Endothelial cell of umbilical vein (primary cell): ENCODE measurements at regions not wholly inside any gene's neighbourhood (a gene's known extent, or its start where the extent isn't known, plus 50 kb on each side); places are given as distances from the start of the nearest gene placed in this dataset.

Experiments
- BruUV-seq: library from RNA; stranded (reverse); fragments of 400-500 nt; replicated peaks from 2 replicates; lab custom pipeline; 2021; lab: Mats Ljungman, UMichigan
- CTCF ChIA-PET: fragments of 300-600, 350-600 bp; sonication (Branson Sonifier 250); formaldehyde crosslinking; loops from one replicate; lab custom pipeline; 2021; ENCODE audit warnings: antibody characterized with exemption, inconsistent platforms; lab: Charles Lee
- POLR2A ChIA-PET: fragments of 300-600, 350-600 bp; sonication (Branson Sonifier 250); formaldehyde crosslinking; loops from one replicate; lab custom pipeline; 2021; ENCODE audit warnings: antibody characterized with exemption, inconsistent platforms; lab: Charles Lee
- DNase-seq: peaks from one replicate; pipeline ENCODE4 v3.0.0-alpha.2; 2011; ENCODE audit warnings: low read depth, low spot score
- FAIRE-seq: peaks from 2 replicates; lab custom pipeline; 2011; peaks lifted over from hg19 to GRCh38; lab: Jason Lieb, UNC
- H2AFZ ChIP-seq: 2 replicates; pipeline ENCODE4 v1.6.0; 2012; ENCODE audit warnings: low read depth, low read length, control low read depth, inconsistent platforms
- H3K27ac ChIP-seq: 2 replicates; pipeline ENCODE4 v1.5.1; 2011; ENCODE audit warnings: low read depth, mild to moderate bottlenecking, control low read depth, low read length, moderate library complexity; ENCODE audit not compliant: insufficient read depth
- H3K27me3 ChIP-seq, 2 experiments: 2 replicates each; pipeline versions ENCODE4 v1.6.0 to v1.6.1; 2011; ENCODE audit warnings: low read length in 2 of 2, mixed read lengths in 1 of 2; ENCODE audit not compliant: control insufficient read depth in 2 of 2, insufficient read depth in 2 of 2
- H3K36me3 ChIP-seq, 2 experiments: 2 replicates in 1 of 2; 3 replicates in 1 of 2; pipeline ENCODE4 v1.5.1; 2011; ENCODE audit warnings: low read length in 2 of 2, mild to moderate bottlenecking in 1 of 2, moderate library complexity in 1 of 2; ENCODE audit not compliant: control insufficient read depth in 2 of 2, insufficient read depth in 2 of 2; ENCODE audit errors: extremely low read depth in 1 of 2
- H3K4me1 ChIP-seq: 3 replicates; pipeline ENCODE4 v1.5.1; 2011; ENCODE audit warnings: mild to moderate bottlenecking, low read length; ENCODE audit not compliant: control insufficient read depth, insufficient read depth; ENCODE audit errors: extremely low read depth
- H3K4me2 ChIP-seq: 2 replicates; pipeline ENCODE4 v1.6.1; 2011; ENCODE audit warnings: low read length, control low read depth, mixed read lengths; ENCODE audit not compliant: insufficient read depth
- H3K4me3 ChIP-seq, 3 experiments: fragments of 200-600 bp in 1 of 3; sonication (generic), shearing (Covaris generic) in 1 of 3; replicated peaks in 1 of 3; 2 replicates each; pipeline ENCODE4 v1.5.1; 2011 to 2016; ENCODE audit warnings: control low read depth in 3 of 3, low read length in 3 of 3, mild to moderate bottlenecking in 2 of 3, inconsistent platforms in 1 of 3, low read depth in 1 of 3, moderate library complexity in 1 of 3; ENCODE audit not compliant: insufficient read depth in 1 of 3
- H3K79me2 ChIP-seq: 2 replicates; pipeline ENCODE4 v1.6.0; 2012; ENCODE audit warnings: low read length, inconsistent platforms; ENCODE audit not compliant: control insufficient read depth, insufficient read depth
- H3K9ac ChIP-seq: replicated peaks from 2 replicates; pipeline ENCODE3; 2011; ENCODE audit warnings: low read length, control low read depth; ENCODE audit not compliant: insufficient read depth; ENCODE audit errors: extremely low read depth
- H3K9me1 ChIP-seq: replicated peaks from 3 replicates; pipeline ENCODE4 v1.6.0; 2011; ENCODE audit warnings: mild to moderate bottlenecking, low read length; ENCODE audit not compliant: control insufficient read depth, insufficient read depth; ENCODE audit errors: extremely low read depth
- H3K9me3 ChIP-seq: replicated peaks from 2 replicates; pipeline ENCODE4 v1.5.1; 2012; ENCODE audit warnings: low read length, inconsistent platforms; ENCODE audit not compliant: control insufficient read depth, insufficient read depth
- H4K20me1 ChIP-seq: replicated peaks from 2 replicates; pipeline ENCODE3; 2011; ENCODE audit warnings: mild to moderate bottlenecking, low read length; ENCODE audit not compliant: control insufficient read depth, insufficient read depth; ENCODE audit errors: extremely low read depth
- EZH2 ChIP-seq: IDR thresholded peaks from 2 replicates; pipeline ENCODE4 v1.6.1; 2012; ENCODE audit warnings: borderline replicate concordance, low read depth, mild to moderate bottlenecking, moderate library complexity, low read length, inconsistent platforms; ENCODE audit not compliant: severe bottlenecking
- FOS ChIP-seq: IDR thresholded peaks from 2 replicates; pipeline ENCODE4 v1.6.1; 2011; ENCODE audit warnings: mild to moderate bottlenecking, low read length, moderate library complexity, borderline replicate concordance; ENCODE audit not compliant: insufficient read depth
- GATA2 ChIP-seq: IDR thresholded peaks from 2 replicates; pipeline ENCODE4 v1.7.0; 2011; ENCODE audit warnings: low read depth, mild to moderate bottlenecking, moderate library complexity, mixed read lengths, low read length; ENCODE audit not compliant: insufficient read length, insufficient read depth
- JUN ChIP-seq: IDR thresholded peaks from 2 replicates; pipeline ENCODE4 v1.6.1; 2011; ENCODE audit warnings: borderline replicate concordance, low read depth; ENCODE audit not compliant: insufficient read length, insufficient read depth
- MYC ChIP-seq: IDR thresholded peaks from one replicate; pipeline ENCODE4 v1.6.1; 2011; ENCODE audit warnings: mild to moderate bottlenecking, low read depth, low read length
- POLR2A ChIP-seq: IDR thresholded peaks from 2 replicates; pipeline ENCODE4 v1.6.1; 2012; ENCODE audit warnings: low read depth, mild to moderate bottlenecking, control low read depth, low read length
- POLR2AphosphoS5 ChIP-seq: IDR thresholded peaks from 2 replicates; pipeline ENCODE4 v1.6.1; 2012; ENCODE audit warnings: low read depth, mild to moderate bottlenecking, control low read depth, low read length, moderate library complexity; ENCODE audit not compliant: insufficient read depth
- dilution Hi-C: fragments of 300-500 bp; cut with MboI; formaldehyde crosslinking; loops from one replicate; pipeline ENCODE4 v1.15.0; 2019; ENCODE audit warnings: low sequenced_read_pairs; ENCODE audit not compliant: extremely low pct_ligation_motif_present
- intact Hi-C: fragments of 100-400 bp; cut with micrococcal nuclease; formaldehyde crosslinking; loops from one replicate; pipeline ENCODE4 v1.10.0; 2022
- TF ChIP-seq, protein P1 (sequence below), 2 donors: IDR thresholded peaks; 1 replicate in 1 of 2; 2 replicates in 1 of 2; pipeline ENCODE4 v1.5.1; 2011; ENCODE audit warnings: low read length in 2 of 2, mild to moderate bottlenecking in 2 of 2, moderate library complexity in 2 of 2, control low read depth in 1 of 2, inconsistent platforms in 1 of 2, low read depth in 1 of 2; ENCODE audit not compliant: insufficient read depth in 1 of 2; ENCODE audit errors: extremely low read depth in 1 of 2
- TF ChIP-seq, protein P2 (sequence below): IDR thresholded peaks from 2 replicates; pipeline ENCODE4 v1.6.1; 2011; ENCODE audit not compliant: insufficient read depth, insufficient read length

DNA sequence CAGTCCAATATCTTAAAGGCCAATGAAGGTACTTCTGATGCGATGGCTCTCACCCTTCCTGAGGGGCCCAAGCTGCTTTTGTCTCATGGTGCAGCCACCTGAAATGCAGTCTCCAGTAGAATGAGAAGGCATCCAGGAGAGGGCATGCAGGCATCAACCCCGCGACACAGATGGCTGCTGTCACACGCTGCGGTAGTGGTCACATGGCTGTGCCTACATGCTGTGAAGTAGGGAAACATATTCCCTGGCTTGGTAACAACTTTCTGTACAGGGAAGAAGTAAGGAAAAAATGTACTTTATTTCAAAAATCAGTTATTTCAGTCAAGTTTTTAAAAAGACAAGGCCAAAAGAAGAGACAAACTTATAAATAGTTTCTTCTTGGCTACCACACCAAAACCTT lies 139.9 kb downstream of the TRIML1 start:
- Histone ChIP-seq H4K20me1 (no peaks in the 10 kb centered on the region), H3K27ac (no peak overlapping the region), H3K9me3 (no peaks in the 10 kb centered on the region), H2AFZ (no peak overlapping the region), H3K27me3 (no peaks in the 10 kb centered on the region), H3K4me2 (no peak overlapping the region), H3K36me3 (no peaks in the 10 kb centered on the region), H3K9me1 (no peaks in the 10 kb centered on the region), H3K4me1 (no peaks in the 10 kb centered on the region), H3K79me2 (no peaks in the 10 kb centered on the region), H3K9ac (no peak overlapping the region), H3K4me3 (no peak overlapping the region)
- ChIA-PET CTCF (no interaction called here), POLR2A (no interaction called here)
- DNase-seq, result no peak
- no TSS peak for BruUV-seq
- FAIRE-seq, result no peak
- TF ChIP-seq FOS (no peak), JUN (no peak), POLR2A (no peak), MYC (no peak), EZH2 (no peak), POLR2AphosphoS5 (no peak), GATA2 (no peak)
- TF ChIP-seq, protein P1, sequence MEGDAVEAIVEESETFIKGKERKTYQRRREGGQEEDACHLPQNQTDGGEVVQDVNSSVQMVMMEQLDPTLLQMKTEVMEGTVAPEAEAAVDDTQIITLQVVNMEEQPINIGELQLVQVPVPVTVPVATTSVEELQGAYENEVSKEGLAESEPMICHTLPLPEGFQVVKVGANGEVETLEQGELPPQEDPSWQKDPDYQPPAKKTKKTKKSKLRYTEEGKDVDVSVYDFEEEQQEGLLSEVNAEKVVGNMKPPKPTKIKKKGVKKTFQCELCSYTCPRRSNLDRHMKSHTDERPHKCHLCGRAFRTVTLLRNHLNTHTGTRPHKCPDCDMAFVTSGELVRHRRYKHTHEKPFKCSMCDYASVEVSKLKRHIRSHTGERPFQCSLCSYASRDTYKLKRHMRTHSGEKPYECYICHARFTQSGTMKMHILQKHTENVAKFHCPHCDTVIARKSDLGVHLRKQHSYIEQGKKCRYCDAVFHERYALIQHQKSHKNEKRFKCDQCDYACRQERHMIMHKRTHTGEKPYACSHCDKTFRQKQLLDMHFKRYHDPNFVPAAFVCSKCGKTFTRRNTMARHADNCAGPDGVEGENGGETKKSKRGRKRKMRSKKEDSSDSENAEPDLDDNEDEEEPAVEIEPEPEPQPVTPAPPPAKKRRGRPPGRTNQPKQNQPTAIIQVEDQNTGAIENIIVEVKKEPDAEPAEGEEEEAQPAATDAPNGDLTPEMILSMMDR (IDR thresholded peaks at IDR 0.05; ENCODE audit: extremely low read depth in 1 of 2, insufficient read depth in 1 of 2, low read depth in 1 of 2, low read length in 2 of 2), result no peak
- TF ChIP-seq, protein P2, sequence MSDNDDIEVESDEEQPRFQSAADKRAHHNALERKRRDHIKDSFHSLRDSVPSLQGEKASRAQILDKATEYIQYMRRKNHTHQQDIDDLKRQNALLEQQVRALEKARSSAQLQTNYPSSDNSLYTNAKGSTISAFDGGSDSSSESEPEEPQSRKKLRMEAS, result no peak
- intact Hi-C loops, result no loop called here
- dilution Hi-C loops, result no loop called here
